Left ventricle myocardium inferior (tissue), 1 donor: ENCODE measurements at regions not wholly inside any gene's neighbourhood (a gene's known extent, or its start where the extent isn't known, plus 50 kb on each side); places are given as distances from the start of the nearest gene placed in this dataset.
A peak's percentile ranks its signal among the peaks of the same experiment; 100 is the strongest.

ENCODE experiments used
- DNase-seq: peaks from one replicate; pipeline ENCODE4 v3.0.0-alpha.2; 2020
- H3K27ac ChIP-seq: fragments of 200-600 bp; replicated peaks from 2 replicates; pipeline ENCODE4 v1.8.0; 2021
- H3K27me3 ChIP-seq: fragments of 200-600 bp; 2 replicates; pipeline ENCODE4 v1.8.0; 2021; ENCODE audit warnings: low read depth
- H3K36me3 ChIP-seq: fragments of 200-600 bp; 2 replicates; pipeline ENCODE4 v1.8.0; 2021
- H3K4me1 ChIP-seq: fragments of 200-600 bp; 2 replicates; pipeline ENCODE4 v1.8.0; 2021
- H3K4me3 ChIP-seq: fragments of 200-600 bp; 2 replicates; pipeline ENCODE4 v1.8.0; 2021; ENCODE audit warnings: mild to moderate bottlenecking, moderate library complexity
- H3K9me3 ChIP-seq: fragments of 200-600 bp; replicated peaks from 2 replicates; pipeline ENCODE4 v1.8.0; 2021
- intact Hi-C: fragments of 100-400 bp; cut with micrococcal nuclease; formaldehyde crosslinking; loops from one replicate; pipeline ENCODE4 v1.11.0; 2022
- TF ChIP-seq, protein P1 (sequence below): fragments of 200-600 bp; IDR thresholded peaks from 2 replicates; pipeline ENCODE4 v1.8.0; 2021; ENCODE audit warnings: antibody characterized with exemption, mild to moderate bottlenecking, borderline replicate concordance
- donor health status: DM: no; HTN: yes; CAD: no; lungs with severe emphysema.

DNA sequence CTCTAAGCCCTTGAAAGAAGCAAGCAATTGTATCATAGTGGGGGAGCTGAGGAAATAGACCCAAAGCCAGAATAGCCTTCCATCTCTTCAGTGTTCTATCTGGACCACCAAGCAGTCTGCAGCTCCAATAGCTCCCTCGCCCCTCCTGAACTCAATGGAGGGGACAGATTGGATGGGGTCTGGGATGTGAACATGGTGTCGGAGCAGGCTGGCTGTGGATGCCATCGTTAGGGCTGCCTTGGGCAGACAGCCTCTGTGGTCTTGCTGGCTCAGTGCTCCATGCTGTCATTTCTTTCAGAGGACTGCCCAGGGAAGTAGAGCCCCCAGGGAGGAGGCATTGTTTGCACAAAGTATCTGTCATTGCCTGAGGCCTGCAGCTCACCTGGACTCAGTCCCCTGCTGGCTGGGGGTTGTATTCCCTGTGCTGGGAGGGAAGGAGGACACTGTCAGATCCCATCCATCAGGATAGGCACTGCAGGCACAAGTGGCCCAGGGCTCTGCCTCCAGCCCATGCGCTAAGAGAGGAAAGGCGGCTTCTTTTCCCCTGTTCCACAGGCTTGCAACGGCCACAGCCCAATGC lies 537.7 kb downstream of the BUD13 start:
- Histone ChIP-seq H3K27ac (no peak overlapping the region), H3K4me1 (peaks cover 4% of the 10 kb centered on the region), H3K9me3 (no peaks in the 10 kb centered on the region), H3K36me3 (no peaks in the 10 kb centered on the region), H3K4me3 (no peak overlapping the region), H3K27me3 (peaks cover 40% of the 10 kb centered on the region)
- no peak for DNase-seq
- TF ChIP-seq, protein P1, sequence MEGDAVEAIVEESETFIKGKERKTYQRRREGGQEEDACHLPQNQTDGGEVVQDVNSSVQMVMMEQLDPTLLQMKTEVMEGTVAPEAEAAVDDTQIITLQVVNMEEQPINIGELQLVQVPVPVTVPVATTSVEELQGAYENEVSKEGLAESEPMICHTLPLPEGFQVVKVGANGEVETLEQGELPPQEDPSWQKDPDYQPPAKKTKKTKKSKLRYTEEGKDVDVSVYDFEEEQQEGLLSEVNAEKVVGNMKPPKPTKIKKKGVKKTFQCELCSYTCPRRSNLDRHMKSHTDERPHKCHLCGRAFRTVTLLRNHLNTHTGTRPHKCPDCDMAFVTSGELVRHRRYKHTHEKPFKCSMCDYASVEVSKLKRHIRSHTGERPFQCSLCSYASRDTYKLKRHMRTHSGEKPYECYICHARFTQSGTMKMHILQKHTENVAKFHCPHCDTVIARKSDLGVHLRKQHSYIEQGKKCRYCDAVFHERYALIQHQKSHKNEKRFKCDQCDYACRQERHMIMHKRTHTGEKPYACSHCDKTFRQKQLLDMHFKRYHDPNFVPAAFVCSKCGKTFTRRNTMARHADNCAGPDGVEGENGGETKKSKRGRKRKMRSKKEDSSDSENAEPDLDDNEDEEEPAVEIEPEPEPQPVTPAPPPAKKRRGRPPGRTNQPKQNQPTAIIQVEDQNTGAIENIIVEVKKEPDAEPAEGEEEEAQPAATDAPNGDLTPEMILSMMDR: no peak
- intact Hi-C loops: no loop called here

DNA sequence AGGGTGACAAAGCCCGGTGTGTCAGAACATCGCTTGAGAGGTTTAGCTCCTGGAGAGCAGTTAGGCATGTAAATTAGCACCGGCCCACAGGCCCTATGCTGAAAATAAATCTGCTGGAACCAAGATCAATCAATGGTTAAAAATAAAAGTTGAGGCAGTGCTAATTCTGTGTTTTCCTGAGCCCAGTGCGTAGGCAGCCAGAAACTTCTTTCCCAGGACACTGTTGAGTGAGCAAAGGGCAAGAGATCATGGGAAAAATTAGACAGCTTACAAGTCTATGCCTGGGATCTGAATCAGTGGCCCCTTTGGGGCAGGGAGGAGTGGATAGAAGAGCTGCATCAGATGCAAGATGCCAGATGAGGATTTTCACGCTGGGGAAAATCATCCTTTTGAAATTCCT lies 539.2 kb downstream of the BUD13 start:
- no peaks in the 10 kb centered on the region for H3K9me3 ChIP-seq
- DNase-seq: no peak
- peaks cover 55% of the 10 kb centered on the region for H3K27me3 ChIP-seq
- intact Hi-C loops: no loop called here
- H3K4me1 ChIP-seq: peaks cover 4% of the 10 kb centered on the region
- no peaks in the 10 kb centered on the region for H3K36me3 ChIP-seq
- TF ChIP-seq, protein P1: no peak
- H3K4me3 ChIP-seq: no peak overlapping the region
- peak overlapping the region; percentile 57 for H3K27ac ChIP-seq

DNA sequence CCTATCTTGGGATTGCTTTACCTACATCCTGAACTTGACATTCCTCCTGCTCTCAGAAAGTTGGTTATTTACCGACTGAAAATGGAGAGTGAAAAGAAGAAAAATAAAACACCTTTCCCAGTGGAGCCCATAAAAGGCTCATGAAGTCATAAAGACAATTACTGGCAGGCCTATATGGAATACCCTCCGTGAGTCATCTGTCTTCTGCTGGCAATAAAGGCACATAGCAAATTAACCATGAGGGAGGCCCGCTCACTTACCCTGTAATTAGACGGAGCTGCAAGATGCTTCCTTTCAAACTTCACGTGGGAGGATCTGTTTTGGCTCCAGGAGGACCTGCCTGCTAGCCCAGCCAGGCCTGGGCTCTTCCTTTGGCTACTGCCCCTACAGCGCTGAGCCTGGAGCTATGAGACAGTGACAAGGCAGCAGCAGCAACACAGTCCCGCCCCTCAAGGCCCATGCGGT lies 540.4 kb downstream of the BUD13 start:
- H3K27me3 ChIP-seq: peaks cover 66% of the 10 kb centered on the region
- no peaks in the 10 kb centered on the region for H3K36me3 ChIP-seq
- intact Hi-C loops: no loop called here
- H3K27ac ChIP-seq: no peak overlapping the region
- H3K9me3 ChIP-seq: no peaks in the 10 kb centered on the region
- H3K4me3 ChIP-seq: no peak overlapping the region
- peaks cover 4% of the 10 kb centered on the region for H3K4me1 ChIP-seq
- no peak for DNase-seq
- TF ChIP-seq, protein P1: no peak

DNA sequence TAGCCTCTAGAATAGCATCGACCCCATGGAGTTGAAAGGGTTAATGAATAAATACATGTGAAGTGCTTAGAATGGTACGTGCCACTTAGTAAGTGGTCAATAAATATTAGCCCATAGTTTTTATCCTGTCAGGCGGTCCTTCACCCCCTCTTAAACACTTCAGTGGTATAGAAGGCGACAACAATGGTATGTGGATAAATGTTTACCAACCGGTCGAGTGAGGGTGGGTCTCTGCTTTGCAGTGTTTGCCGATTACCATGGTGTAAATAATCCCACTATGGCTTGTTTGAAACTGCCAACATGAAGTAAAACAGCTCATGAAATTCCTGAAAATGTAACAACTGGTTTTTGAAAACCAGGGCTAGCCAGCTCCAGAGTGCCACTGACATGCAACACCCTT lies 541.2 kb downstream of the BUD13 start:
- Histone ChIP-seq H3K27me3 (peaks cover 68% of the 10 kb centered on the region), H3K36me3 (no peaks in the 10 kb centered on the region), H3K4me3 (no peak overlapping the region), H3K9me3 (no peaks in the 10 kb centered on the region), H3K4me1 (peaks cover 4% of the 10 kb centered on the region), H3K27ac (no peak overlapping the region)
- intact Hi-C loops: no loop called here
- TF ChIP-seq, protein P1: no peak
- no peak for DNase-seq

DNA sequence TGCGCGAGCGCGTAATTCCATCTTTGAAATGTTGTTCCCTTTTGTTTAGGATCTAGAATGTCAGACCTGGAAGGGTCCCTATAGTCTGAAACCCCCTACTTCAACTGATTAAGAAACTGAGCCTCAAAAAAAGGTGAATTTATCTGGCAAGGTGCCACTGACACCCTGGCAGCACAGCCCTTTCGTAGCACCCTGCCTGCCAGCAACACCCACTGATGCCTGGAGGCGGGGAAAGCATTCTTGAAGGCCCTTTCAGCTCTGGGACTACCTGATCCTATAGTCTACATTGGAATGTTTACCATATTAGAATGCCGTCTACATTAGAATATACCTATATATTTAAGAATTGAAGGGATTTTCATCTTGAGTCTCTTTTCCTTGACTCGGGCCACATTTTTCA lies 542.3 kb downstream of the BUD13 start:
- TF ChIP-seq, protein P1: no peak
- H3K27ac ChIP-seq: no peak overlapping the region
- peaks cover 4% of the 10 kb centered on the region for H3K4me1 ChIP-seq
- H3K36me3 ChIP-seq: no peaks in the 10 kb centered on the region
- DNase-seq: no peak
- intact Hi-C loops: no loop called here
- no peaks in the 10 kb centered on the region for H3K9me3 ChIP-seq
- H3K4me3 ChIP-seq: no peak overlapping the region
- H3K27me3 ChIP-seq: peaks cover 63% of the 10 kb centered on the region
